Fibroblast of the aortic adventitia (primary cell): ENCODE measurements at regions not wholly inside any gene's neighbourhood (a gene's known extent, or its start where the extent isn't known, plus 50 kb on each side); places are given as distances from the start of the nearest gene placed in this dataset.

Source experiments
- DNase-seq: peaks from one replicate; pipeline ENCODE4 v3.0.0-alpha.2; 2010; ENCODE audit warnings: low read depth
- H3K4me3 ChIP-seq: 2 replicates; pipeline ENCODE4 v1.5.1; 2011; ENCODE audit warnings: low read depth, mild to moderate bottlenecking, control low read depth, low read length, moderate library complexity
- CTCF ChIP-seq: IDR thresholded peaks from 2 replicates; pipeline ENCODE4 v1.5.1; 2011; ENCODE audit warnings: mild to moderate bottlenecking, low read length, control low read depth, inconsistent platforms; ENCODE audit not compliant: insufficient read depth

- H3K4me3 ChIP-seq: no peak overlapping the region
- DNase-seq: no peak
- no peak for TF ChIP-seq CTCF
Observed at GRCh38 chr9:26658476-26658875, 234.1 kb downstream of the CAAP1 start.

- no peak overlapping the region for H3K4me3 ChIP-seq
- TF ChIP-seq CTCF: no peak
- no peak for DNase-seq
Observed at GRCh38 chr9:26657958-26658357, 234.6 kb downstream of the CAAP1 start.

- no peak for TF ChIP-seq CTCF
- DNase-seq: peak; percentile 7
- H3K4me3 ChIP-seq: no peak overlapping the region
Observed at GRCh38 chr9:26656003-26656870, 236.4 kb downstream of the CAAP1 start.

- H3K4me3 ChIP-seq: no peak overlapping the region
- no peak for TF ChIP-seq CTCF
Observed at GRCh38 chr9:26655166-26655565, 237.4 kb downstream of the CAAP1 start.

GRCh38 chr9:26650325-26650724 lies 242.3 kb downstream of the CAAP1 start:
- TF ChIP-seq CTCF: no peak
- DNase-seq: no peak
- no peak overlapping the region for H3K4me3 ChIP-seq

More at GRCh38 chr9:26655166-26655565, 237.4 kb downstream of the CAAP1 start:
- DNase-seq: no peak

GRCh38 chr9:26643826-26644225 lies 248.8 kb downstream of the CAAP1 start:
- TF ChIP-seq CTCF: no peak
- no peak for DNase-seq
- H3K4me3 ChIP-seq: no peak overlapping the region
